Mesendoderm (in vitro differentiated cells): ENCODE measurements at regions not wholly inside any gene's neighbourhood (a gene's known extent, or its start where the extent isn't known, plus 50 kb on each side); places are given as distances from the start of the nearest gene placed in this dataset.
"Not testable (repeated sequence)": the region's sequence is repeated elsewhere in the genome, so short reads cannot be mapped to it uniquely, and the experiment has no call there.

Source experiments
- DNase-seq: peaks from one replicate; pipeline ENCODE4 v3.0.0; 2013
- H2AK5ac ChIP-seq: 2 replicates; pipeline ENCODE4 v1.6.1; 2013; ENCODE audit warnings: low read length, inconsistent platforms
- H2BK120ac ChIP-seq: 2 replicates; pipeline ENCODE4 v1.6.1; 2013; ENCODE audit warnings: low read depth, mild to moderate bottlenecking, low read length, moderate library complexity, mixed read lengths
- H2BK15ac ChIP-seq: replicated peaks from 2 replicates; pipeline ENCODE4 v1.6.1; 2013; ENCODE audit warnings: low read depth, mild to moderate bottlenecking, moderate library complexity
- H2BK5ac ChIP-seq: 2 replicates; pipeline ENCODE4 v1.6.1; 2013; ENCODE audit warnings: low read length, inconsistent platforms
- H3K18ac ChIP-seq: 2 replicates; pipeline ENCODE4 v1.6.1; 2013; ENCODE audit warnings: mild to moderate bottlenecking, low read length, mixed read lengths
- H3K23ac ChIP-seq: one replicate; pipeline ENCODE4 v1.6.1; 2013; ENCODE audit warnings: low read length
- H3K27ac ChIP-seq: 2 replicates; pipeline ENCODE4 v1.5.1; 2013; ENCODE audit warnings: low read depth, mild to moderate bottlenecking, inconsistent platforms, low read length, moderate library complexity
- H3K27me3 ChIP-seq: 2 replicates; pipeline ENCODE4 v1.6.1; 2013; ENCODE audit warnings: low read length, control low read depth, mild to moderate bottlenecking, inconsistent platforms; ENCODE audit not compliant: insufficient read depth, poor library complexity
- H3K36me3 ChIP-seq: 2 replicates; pipeline ENCODE4 v1.6.1; 2013; ENCODE audit warnings: low read length, inconsistent platforms; ENCODE audit not compliant: control insufficient read depth, insufficient read depth
- H3K4ac ChIP-seq: one replicate; pipeline ENCODE4 v1.6.1; 2013; ENCODE audit warnings: low read depth, mild to moderate bottlenecking, low read length, moderate library complexity
- H3K4me1 ChIP-seq: 2 replicates; pipeline ENCODE4 v1.6.1; 2013; ENCODE audit warnings: low read depth, low read length, inconsistent platforms; ENCODE audit not compliant: control insufficient read depth
- H3K4me2 ChIP-seq: 2 replicates; pipeline ENCODE4 v1.6.1; 2013; ENCODE audit warnings: low read length
- H3K4me3 ChIP-seq: 2 replicates; pipeline ENCODE4 v1.5.1; 2013; ENCODE audit warnings: mild to moderate bottlenecking, low read length
- H3K56ac ChIP-seq: one replicate; pipeline ENCODE4 v1.6.1; 2013; ENCODE audit warnings: low read length
- H3K79me1 ChIP-seq: 2 replicates; pipeline ENCODE4 v1.6.1; 2013; ENCODE audit warnings: low read length, inconsistent platforms
- H3K79me2 ChIP-seq: 2 replicates; pipeline ENCODE4 v1.6.1; 2013; ENCODE audit warnings: mild to moderate bottlenecking, low read length; ENCODE audit not compliant: control insufficient read depth, insufficient read depth
- H3K9ac ChIP-seq: 2 replicates; pipeline ENCODE4 v1.6.1; 2013; ENCODE audit warnings: low read length, inconsistent platforms
- H4K5ac ChIP-seq: one replicate; pipeline ENCODE4 v1.6.1; 2013; ENCODE audit warnings: low read length
- H4K8ac ChIP-seq: one replicate; pipeline ENCODE4 v1.6.1; 2013; ENCODE audit warnings: low read depth, mild to moderate bottlenecking, control low read depth, low read length, moderate library complexity
- WGBS: extraction: QIAGEN DNeasy Blood & Tissue Kit; methylation state at CpG from one replicate; pipeline ENCODE4 v1.1.7; 2013; ENCODE audit warnings: low lambda C conversion rate, missing lambda C conversion rate; ENCODE audit not compliant: insufficient coverage; ENCODE audit errors: extremely low coverage; 5-methylcytosine and 5-hydroxymethylcytosine counted together

DNA sequence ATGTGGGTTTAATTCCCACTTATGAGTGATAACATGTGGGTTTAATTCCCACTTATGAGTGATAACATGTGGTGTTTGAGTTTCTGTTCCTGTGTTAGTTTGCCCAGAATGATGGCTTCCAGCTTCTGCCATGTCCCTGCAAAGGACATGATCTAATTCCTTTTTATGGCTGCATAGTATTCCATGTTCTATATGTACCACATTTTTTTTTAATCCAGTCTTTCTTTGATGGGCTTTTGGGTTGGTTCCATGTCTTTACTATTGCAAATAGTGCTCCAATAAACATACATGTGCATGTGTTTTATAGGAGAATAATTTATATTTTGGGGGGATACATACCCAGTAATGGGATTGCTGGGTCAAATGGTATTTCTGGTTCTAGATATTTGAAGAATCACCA, 317.8 kb downstream of the MMUT start:
- Histone ChIP-seq H3K27ac (no peak overlapping the region), H3K27me3 (no peaks in the 10 kb centered on the region), H2BK120ac (no peak overlapping the region), H3K56ac (no peak overlapping the region), H3K4ac (no peak overlapping the region), H3K36me3 (no peaks in the 10 kb centered on the region), H3K18ac (no peak overlapping the region), H4K8ac (no peak overlapping the region), H2AK5ac (no peak overlapping the region), H3K79me2 (no peaks in the 10 kb centered on the region), H2BK5ac (no peak overlapping the region), H3K4me3 (no peak overlapping the region), H4K5ac (no peak overlapping the region), H3K9ac (no peak overlapping the region), H3K4me2 (no peak overlapping the region), H3K4me1 (peaks cover 1% of the 10 kb centered on the region), H2BK15ac (no peak overlapping the region), H3K23ac (no peak overlapping the region), H3K79me1 (no peaks in the 10 kb centered on the region)
- no peak for DNase-seq

DNA sequence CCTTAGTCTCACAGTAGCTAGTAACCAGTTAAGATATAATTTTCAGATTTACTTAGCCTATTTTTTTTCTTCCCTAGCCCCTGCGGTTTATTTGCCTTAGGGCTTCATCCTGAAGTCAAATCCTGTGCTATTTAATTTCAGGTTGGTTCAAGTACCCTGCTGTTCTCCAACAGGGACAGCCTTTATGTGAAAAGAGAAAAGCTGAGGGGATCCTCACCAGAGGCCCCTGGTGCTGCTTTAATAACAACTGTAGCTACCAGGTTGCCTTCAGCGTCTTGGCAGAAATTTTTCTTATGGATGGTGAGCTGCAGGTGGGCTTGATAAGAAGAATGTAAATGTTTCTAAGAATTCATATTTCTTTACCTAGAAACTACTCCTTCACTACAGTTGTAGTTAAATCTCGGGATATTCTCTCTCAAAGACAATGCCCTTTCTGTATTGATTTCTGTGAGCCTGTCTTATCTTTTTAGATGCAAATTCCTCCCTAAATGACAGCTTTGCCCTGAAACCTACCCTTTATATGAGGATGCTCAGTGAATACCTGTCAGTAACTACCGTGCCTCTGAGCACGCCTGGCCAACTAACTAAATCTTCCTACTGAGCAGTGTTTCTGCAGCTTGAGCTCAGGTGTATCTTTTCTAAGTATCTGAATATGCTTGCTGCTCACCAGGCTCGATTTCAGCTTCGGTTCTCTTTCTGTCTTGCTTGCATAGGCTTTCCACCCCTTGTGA, 320.5 kb downstream of the MMUT start:
- H2BK15ac ChIP-seq: no peak overlapping the region
- no peaks in the 10 kb centered on the region for H3K79me1 ChIP-seq
- H3K4me3 ChIP-seq: no peak overlapping the region
- DNase-seq: peak; percentile 23
- no peak overlapping the region for H3K27ac ChIP-seq
- H3K18ac ChIP-seq: no peak overlapping the region
- H3K9ac ChIP-seq: no peak overlapping the region
- H3K4me1 ChIP-seq: peaks cover 1% of the 10 kb centered on the region
- no peak overlapping the region for H3K4me2 ChIP-seq
- H4K8ac ChIP-seq: no peak overlapping the region
- H2AK5ac ChIP-seq: no peak overlapping the region
- no CpG with 5 or more reads among the region's 7 CpGs for WGBS
- H3K4ac ChIP-seq: no peak overlapping the region
- H3K79me2 ChIP-seq: no peaks in the 10 kb centered on the region
- no peaks in the 10 kb centered on the region for H3K36me3 ChIP-seq
- no peaks in the 10 kb centered on the region for H3K27me3 ChIP-seq
- H3K56ac ChIP-seq: no peak overlapping the region
- no peak overlapping the region for H3K23ac ChIP-seq
- no peak overlapping the region for H2BK120ac ChIP-seq
- H2BK5ac ChIP-seq: no peak overlapping the region
- no peak overlapping the region for H4K5ac ChIP-seq

DNA sequence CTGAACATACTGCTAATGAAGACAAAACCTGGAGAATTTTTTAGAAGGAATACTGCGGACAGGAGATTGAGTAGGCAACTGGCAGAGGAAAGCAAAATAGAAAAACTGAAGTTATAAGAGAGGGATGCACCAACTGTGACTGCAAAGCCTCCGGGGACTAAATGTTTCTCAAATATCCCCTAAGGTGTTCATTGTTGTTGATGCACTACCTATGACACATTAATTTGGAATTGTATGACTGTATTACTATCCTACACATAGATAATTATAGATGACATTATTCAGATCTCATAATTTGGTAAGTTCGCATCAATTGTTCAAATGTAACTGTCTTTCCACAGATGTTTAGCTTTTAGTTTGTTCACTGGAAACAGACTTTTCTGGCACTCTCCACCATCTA, 341.1 kb downstream of the MMUT start:
- Histone ChIP-seq H3K79me1 (no peaks in the 10 kb centered on the region), H3K27ac (no peak overlapping the region), H4K8ac (no peak overlapping the region), H3K4me1 (no peaks in the 10 kb centered on the region), H3K23ac (no peak overlapping the region), H3K9ac (no peak overlapping the region), H3K79me2 (no peaks in the 10 kb centered on the region), H3K4me3 (no peak overlapping the region), H2BK120ac (no peak overlapping the region), H3K36me3 (no peaks in the 10 kb centered on the region), H3K56ac (no peak overlapping the region), H2AK5ac (no peak overlapping the region), H2BK5ac (no peak overlapping the region), H3K18ac (no peak overlapping the region), H4K5ac (no peak overlapping the region), H3K4me2 (no peak overlapping the region), H3K27me3 (no peaks in the 10 kb centered on the region), H3K4ac (no peak overlapping the region), H2BK15ac (no peak overlapping the region)
- WGBS: no CpG with 5 or more reads among the region's 3 CpGs
- no peak for DNase-seq

DNA sequence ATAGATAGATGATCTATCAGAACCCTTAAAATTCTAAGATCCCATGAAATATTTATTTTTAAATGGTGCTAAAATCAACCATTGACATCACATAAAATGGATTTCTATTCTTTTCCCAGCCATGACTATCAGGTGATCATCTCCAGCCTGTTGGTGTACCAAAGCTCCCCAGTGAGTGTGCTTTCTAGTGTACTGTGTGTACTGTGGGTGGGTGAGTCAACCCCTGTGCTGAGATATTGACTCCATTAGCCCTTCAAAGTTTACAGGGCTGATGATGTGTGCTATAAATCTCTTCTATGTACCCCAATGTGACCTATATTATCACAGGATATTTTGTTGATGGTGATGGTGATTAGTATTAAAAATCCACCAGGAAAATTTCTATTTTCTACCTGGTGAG, 344.6 kb downstream of the MMUT start:
- no peaks in the 10 kb centered on the region for H3K79me1 ChIP-seq
- no peak for DNase-seq
- no peak overlapping the region for H3K4ac ChIP-seq
- H3K4me2 ChIP-seq: no peak overlapping the region
- no peak overlapping the region for H3K18ac ChIP-seq
- H3K79me2 ChIP-seq: no peaks in the 10 kb centered on the region
- no peak overlapping the region for H3K56ac ChIP-seq
- no peak overlapping the region for H2BK15ac ChIP-seq
- no peaks in the 10 kb centered on the region for H3K36me3 ChIP-seq
- H3K27me3 ChIP-seq: no peaks in the 10 kb centered on the region
- H3K4me1 ChIP-seq: no peaks in the 10 kb centered on the region
- H4K5ac ChIP-seq: no peak overlapping the region
- H2AK5ac ChIP-seq: no peak overlapping the region
- no peak overlapping the region for H3K9ac ChIP-seq
- no peak overlapping the region for H3K23ac ChIP-seq
- no peak overlapping the region for H2BK5ac ChIP-seq
- H2BK120ac ChIP-seq: no peak overlapping the region
- no peak overlapping the region for H3K4me3 ChIP-seq
- H4K8ac ChIP-seq: no peak overlapping the region
- H3K27ac ChIP-seq: no peak overlapping the region

DNA sequence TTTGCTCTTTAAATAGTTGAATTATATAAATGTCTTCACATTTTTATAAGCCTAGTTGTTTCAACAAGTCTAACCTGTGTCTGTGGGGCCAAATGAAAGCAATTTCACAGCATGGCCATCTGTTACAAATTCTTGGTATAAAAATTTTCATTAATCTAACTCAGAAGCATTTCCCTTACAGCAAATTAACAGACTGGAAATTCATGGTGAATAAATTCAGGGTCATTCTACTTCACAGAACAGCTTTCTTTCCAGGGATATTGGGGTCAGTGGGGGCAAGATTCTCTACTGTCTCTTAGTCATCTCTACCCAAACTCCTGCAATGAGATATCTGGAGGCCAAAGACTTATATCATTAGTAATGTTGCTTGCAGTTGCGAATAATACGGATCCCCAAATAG, 352.1 kb downstream of the MMUT start:
- DNase-seq: no peak

DNA sequence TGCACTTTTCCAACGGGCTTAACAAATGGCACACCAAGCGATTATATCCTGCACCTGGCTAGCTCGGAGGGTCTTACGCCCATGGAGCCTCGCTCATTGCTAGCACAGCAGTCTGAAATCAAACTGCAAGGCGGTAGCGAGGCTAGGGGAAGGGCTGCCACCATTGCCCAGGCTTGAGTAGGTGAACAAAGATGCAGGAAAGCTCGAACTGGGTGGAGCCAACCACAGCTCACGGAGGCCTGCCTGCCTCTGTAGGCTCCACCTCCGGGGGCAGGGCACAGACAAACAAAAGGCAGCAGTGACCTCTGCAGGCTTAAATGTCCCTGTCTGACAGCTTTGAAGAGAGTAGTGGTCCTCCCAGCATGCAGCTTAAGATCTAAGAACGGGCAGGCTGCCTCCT, 365.4 kb downstream of the MMUT start:
- H2AK5ac ChIP-seq, H3K4me2 ChIP-seq, H4K5ac ChIP-seq, DNase-seq, H3K23ac ChIP-seq, H3K56ac ChIP-seq, H3K79me2 ChIP-seq, H3K27me3 ChIP-seq, H3K36me3 ChIP-seq, H2BK5ac ChIP-seq, H3K18ac ChIP-seq, H3K4ac ChIP-seq, H3K4me1 ChIP-seq, H3K27ac ChIP-seq, H3K79me1 ChIP-seq, H3K9ac ChIP-seq, H4K8ac ChIP-seq, H2BK15ac ChIP-seq, H3K4me3 ChIP-seq, H2BK120ac ChIP-seq: not testable (repeated sequence)
- WGBS: no CpG with 5 or more reads among the region's 11 CpGs

More for the DNA sequence above, 352.1 kb downstream of the MMUT start:
- no CpG with 5 or more reads among the region's 2 CpGs for WGBS
- Histone ChIP-seq H2BK5ac (no peak overlapping the region), H3K79me1 (no peaks in the 10 kb centered on the region), H3K23ac (no peak overlapping the region), H3K18ac (no peak overlapping the region), H4K8ac (no peak overlapping the region), H3K56ac (no peak overlapping the region), H3K9ac (no peak overlapping the region), H2BK120ac (no peak overlapping the region), H4K5ac (no peak overlapping the region), H3K4me2 (no peak overlapping the region), H3K79me2 (no peaks in the 10 kb centered on the region), H3K4ac (no peak overlapping the region), H2AK5ac (no peak overlapping the region), H3K4me3 (no peak overlapping the region), H3K27me3 (no peaks in the 10 kb centered on the region), H2BK15ac (no peak overlapping the region), H3K27ac (no peak overlapping the region), H3K36me3 (no peaks in the 10 kb centered on the region), H3K4me1 (no peaks in the 10 kb centered on the region)
